IMR-90 (cell line): ENCODE measurements at regions not wholly inside any gene's neighbourhood (a gene's known extent, or its start where the extent isn't known, plus 50 kb on each side); places are given as distances from the start of the nearest gene placed in this dataset.

Experiments
- ATAC-seq: fragments of 200-7000 bp; cut with Tn5 transposase; 2 replicates; pipeline ENCODE4 v1.9.1; 2020; ENCODE audit warnings: low read depth, mild to moderate bottlenecking, moderate library complexity
- BruUV-seq: library from RNA; stranded (reverse); fragments of 400-500 nt; replicated peaks from 2 replicates; lab custom pipeline; 2021; lab: Mats Ljungman, UMichigan
- CTCF ChIA-PET: fragments of 300-600 bp; formaldehyde crosslinking; extraction: SDS; loops from one replicate; lab custom pipeline; 2021; ENCODE audit warnings: antibody characterized with exemption; lab: Yijun Ruan, JAX
- POLR2A ChIA-PET: fragments of 300-600 bp; sonication (Branson Sonifier 250); formaldehyde crosslinking; loops from one replicate; lab custom pipeline; 2022; ENCODE audit warnings: antibody characterized with exemption; ENCODE audit not compliant: unreplicated experiment; lab: Charles Lee
- DNase-seq: peaks from one replicate; pipeline ENCODE4 v3.0.0; 2013
- H2AFZ ChIP-seq: replicated peaks from 2 replicates; pipeline ENCODE3; 2013; ENCODE audit warnings: low read length, mild to moderate bottlenecking; ENCODE audit not compliant: poor library complexity
- H2AK5ac ChIP-seq: 2 replicates; pipeline ENCODE4 v1.6.1; 2013; ENCODE audit warnings: low read depth, low read length, inconsistent platforms
- H2AK9ac ChIP-seq: replicated peaks from 2 replicates; pipeline ENCODE3; 2013; ENCODE audit warnings: mild to moderate bottlenecking, low read depth, low read length, moderate library complexity; ENCODE audit not compliant: poor library complexity
- H2BK120ac ChIP-seq: 2 replicates; pipeline ENCODE4 v1.6.1; 2013; ENCODE audit warnings: low read depth, low read length, inconsistent platforms
- H2BK15ac ChIP-seq: 3 replicates; pipeline ENCODE4 v1.6.1; 2013; ENCODE audit warnings: low read depth, low read length, inconsistent platforms
- H2BK20ac ChIP-seq: 2 replicates; pipeline ENCODE4 v1.6.1; 2013; ENCODE audit warnings: low read depth, mild to moderate bottlenecking, inconsistent platforms, low read length, moderate library complexity
- H2BK5ac ChIP-seq: 2 replicates; pipeline ENCODE4 v1.6.1; 2013; ENCODE audit warnings: mild to moderate bottlenecking, low read depth, low read length, inconsistent platforms; ENCODE audit not compliant: poor library complexity, severe bottlenecking
- H3K14ac ChIP-seq: replicated peaks from 2 replicates; pipeline ENCODE4 v1.6.1; 2013; ENCODE audit warnings: low read depth, low read length, inconsistent platforms
- H3K18ac ChIP-seq: 2 replicates; pipeline ENCODE4 v1.6.1; 2013; ENCODE audit warnings: low read depth, low read length, control low read depth
- H3K23ac ChIP-seq: 2 replicates; pipeline ENCODE4 v1.6.1; 2013; ENCODE audit warnings: low read depth, low read length, inconsistent platforms
- H3K27ac ChIP-seq: 2 replicates; pipeline ENCODE4 v1.5.1; 2013; ENCODE audit warnings: mild to moderate bottlenecking, control low read depth, low read length; ENCODE audit not compliant: insufficient read depth
- H3K27me3 ChIP-seq: 2 replicates; pipeline ENCODE4 v1.6.1; 2013; ENCODE audit warnings: low read length; ENCODE audit not compliant: control insufficient read depth, insufficient read depth
- H3K36me3 ChIP-seq: 2 replicates; pipeline ENCODE4 v1.6.1; 2013; ENCODE audit warnings: low read length, mixed read lengths; ENCODE audit not compliant: control insufficient read depth, insufficient read depth
- H3K4ac ChIP-seq: 2 replicates; pipeline ENCODE4 v1.6.1; 2013; ENCODE audit warnings: low read depth, low read length, inconsistent platforms
- H3K4me1 ChIP-seq: 2 replicates; pipeline ENCODE4 v1.6.1; 2013; ENCODE audit warnings: low read length, mixed read lengths; ENCODE audit not compliant: control insufficient read depth, insufficient read depth
- H3K4me2 ChIP-seq: 2 replicates; pipeline ENCODE4 v1.6.1; 2013; ENCODE audit warnings: low read depth, mild to moderate bottlenecking, control low read depth, low read length, moderate library complexity
- H3K4me3 ChIP-seq: 2 replicates; pipeline ENCODE4 v1.5.1; 2013; ENCODE audit warnings: low read depth, mild to moderate bottlenecking, control low read depth, low read length, moderate library complexity; ENCODE audit not compliant: insufficient read depth
- H3K56ac ChIP-seq: 2 replicates; pipeline ENCODE4 v1.6.1; 2013; ENCODE audit warnings: low read length, inconsistent platforms; ENCODE audit not compliant: insufficient read depth; ENCODE audit errors: extremely low read depth
- H3K79me1 ChIP-seq, 2 experiments: 2 replicates each; pipeline ENCODE4 v1.6.1; 2013; ENCODE audit warnings: low read length in 2 of 2, inconsistent platforms in 1 of 2, low read depth in 1 of 2
- H3K9ac ChIP-seq: 2 replicates; pipeline ENCODE4 v1.6.1; 2013; ENCODE audit warnings: low read depth, low read length, control low read depth
- H3K9me1 ChIP-seq: 2 replicates; pipeline ENCODE4 v1.6.1; 2013; ENCODE audit warnings: low read length, inconsistent platforms; ENCODE audit not compliant: insufficient read depth
- H3K9me3 ChIP-seq: 2 replicates; pipeline ENCODE4 v1.6.1; 2013; ENCODE audit warnings: low read length; ENCODE audit not compliant: control insufficient read depth, insufficient read depth
- H4K20me1 ChIP-seq: 2 replicates; pipeline ENCODE4 v1.6.1; 2013; ENCODE audit warnings: low read length, inconsistent platforms; ENCODE audit not compliant: insufficient read depth
- H4K5ac ChIP-seq: 2 replicates; pipeline ENCODE4 v1.6.1; 2013; ENCODE audit warnings: mild to moderate bottlenecking, low read depth, low read length, control low read depth
- H4K8ac ChIP-seq, 2 experiments: 2 replicates each; pipeline ENCODE4 v1.6.1; 2013; ENCODE audit warnings: low read depth in 2 of 2, low read length in 2 of 2, control low read depth in 1 of 2, inconsistent platforms in 1 of 2
- H4K91ac ChIP-seq: 2 replicates; pipeline ENCODE4 v1.6.1; 2013; ENCODE audit warnings: low read depth, low read length, inconsistent platforms; ENCODE audit not compliant: insufficient read depth
- MAFK ChIP-seq: IDR thresholded peaks from 2 replicates; pipeline ENCODE4 v1.6.1; 2012; ENCODE audit warnings: low read depth, low read length, improper control_type of control experiment
- WGBS, 2 experiments: methylation state at CpG; one replicate each; pipeline versions ENCODE4 v1.1.5 to v1.1.7; 2013; ENCODE audit warnings: missing lambda C conversion rate in 2 of 2; ENCODE audit not compliant: insufficient read length in 1 of 2; ENCODE audit errors: extremely low coverage in 2 of 2; 5-methylcytosine and 5-hydroxymethylcytosine counted together
- dilution Hi-C: fragments of 300-500 bp; cut with HindIII; formaldehyde crosslinking; loops from one replicate; pipeline ENCODE4 v1.14.3; 2018; ENCODE audit warnings: low sequenced_read_pairs; ENCODE audit not compliant: unreplicated experiment
- in situ Hi-C: fragments of 300-500 bp; cut with MboI; formaldehyde crosslinking; loops from 3 replicates; pipeline ENCODE4 v1.14.3; 2019; ENCODE audit warnings: low sequenced_read_pairs, inconsistent platforms, mixed read lengths
- intact Hi-C: fragments of 100-400 bp; cut with micrococcal nuclease; formaldehyde crosslinking; loops from 2 replicates; pipeline ENCODE4 v1.10.0; 2022

GRCh38 chr1:55658917-55659316, 443.8 kb upstream of the USP24 start:
- in situ Hi-C loops, result no loop called here
- H3K14ac ChIP-seq, result no peak overlapping the region

More at GRCh38 chr1:55658917-55659316, 443.8 kb upstream of the USP24 start:
- DNase-seq (no peak), ATAC-seq (no peak)
- no peak overlapping the region for H2BK15ac ChIP-seq
- no peak overlapping the region for H2BK5ac ChIP-seq
- WGBS, 2 experiments, result no CpG with 5 or more reads among the region's 2 CpGs
- H2AFZ ChIP-seq, result no peak overlapping the region
- H3K27ac ChIP-seq, result no peak overlapping the region
- no peak overlapping the region for H3K18ac ChIP-seq
- BruUV-seq, result no TSS peak
- H4K5ac ChIP-seq, result no peak overlapping the region
- no peak overlapping the region for H3K4me2 ChIP-seq
- intact Hi-C loops, result no loop called here
- no peak overlapping the region for H3K56ac ChIP-seq
- no peaks in the 10 kb centered on the region for H3K4me1 ChIP-seq
- no peak overlapping the region for H3K9ac ChIP-seq
- H3K79me1 ChIP-seq, result no peaks in the 10 kb centered on the region
- no peaks in the 10 kb centered on the region for H3K9me3 ChIP-seq
- H4K8ac ChIP-seq, result no peak overlapping the region
- H2BK20ac ChIP-seq, result no peak overlapping the region
- H3K27me3 ChIP-seq, result no peaks in the 10 kb centered on the region
- no peak overlapping the region for H4K91ac ChIP-seq
- no peak overlapping the region for H3K23ac ChIP-seq
- H2BK120ac ChIP-seq, result no peak overlapping the region
- H3K4ac ChIP-seq, result no peak overlapping the region
- H3K36me3 ChIP-seq, result no peaks in the 10 kb centered on the region
- ChIA-PET CTCF (interaction anchor here (0.9 to 1.0 kb wide), 2 partner anchors 10 to 14 kb away, joined by 3 read pairs; no protein-coding TSS in a partner anchor), POLR2A (interaction anchor here (0.7 to 1.0 kb wide), 2 partner anchors 12 to 13 kb away, joined by 3 to 7 read pairs; no protein-coding TSS in a partner anchor)
- no peaks in the 10 kb centered on the region for H4K20me1 ChIP-seq
- no peak overlapping the region for H2AK9ac ChIP-seq
- H2AK5ac ChIP-seq, result no peak overlapping the region
- TF ChIP-seq MAFK, result no peak
- dilution Hi-C loops, result no loop called here
- H3K9me1 ChIP-seq, result no peaks in the 10 kb centered on the region
- no peak overlapping the region for H3K4me3 ChIP-seq
